A673 (cell line): ENCODE measurements at regions not wholly inside any gene's neighbourhood (a gene's known extent, or its start where the extent isn't known, plus 50 kb on each side); places are given as distances from the start of the nearest gene placed in this dataset.
"Not testable (repeated sequence)": the region's sequence is repeated elsewhere in the genome, so short reads cannot be mapped to it uniquely, and the experiment has no call there.

Source experiments
- BruUV-seq: library from RNA; stranded (reverse); fragments of 400-500 nt; replicated peaks from 2 replicates; lab custom pipeline; 2021; lab: Mats Ljungman, UMichigan
- CTCF ChIA-PET: fragments of 300-600 bp; sonication (Branson Sonifier 250); formaldehyde crosslinking; loops from one replicate; lab custom pipeline; 2022; ENCODE audit warnings: antibody characterized with exemption; lab: Charles Lee
- POLR2A ChIA-PET: fragments of 300-600 bp; sonication (Branson Sonifier 250); formaldehyde crosslinking; loops from one replicate; lab custom pipeline; 2022; ENCODE audit warnings: antibody characterized with exemption; ENCODE audit not compliant: low non-redundant PET; lab: Charles Lee
- DNase-seq: peaks from one replicate; pipeline ENCODE4 v3.0.0-alpha.2; 2015; ENCODE audit warnings: low spot score
- H3K27ac ChIP-seq: fragments of 200-600 bp; sonication (generic); 2 replicates; pipeline ENCODE4 v1.5.1; 2016; ENCODE audit warnings: mixed run types, low read depth, mild to moderate bottlenecking, mixed read lengths, antibody characterized with exemption, low read length; ENCODE audit not compliant: poor library complexity, severe bottlenecking
- H3K27me3 ChIP-seq: fragments of 200-600 bp; sonication (generic); replicated peaks from 2 replicates; pipeline ENCODE4 v1.6.1; 2017; ENCODE audit warnings: mixed run types, low read depth, mild to moderate bottlenecking, mixed read lengths, antibody characterized with exemption, low read length; ENCODE audit not compliant: insufficient read depth, poor library complexity
- H3K36me3 ChIP-seq: fragments of 200-600 bp; sonication (generic); 2 replicates; pipeline ENCODE4 v1.6.1; 2016; ENCODE audit warnings: mixed run types, mild to moderate bottlenecking, mixed read lengths, antibody characterized with exemption, low read length; ENCODE audit not compliant: insufficient read depth, poor library complexity, severe bottlenecking
- H3K4me1 ChIP-seq: fragments of 200-600 bp; sonication (generic); 2 replicates; pipeline ENCODE4 v1.6.1; 2017; ENCODE audit warnings: mixed run types, mild to moderate bottlenecking, mixed read lengths, antibody characterized with exemption, low read length; ENCODE audit not compliant: insufficient read depth, poor library complexity, severe bottlenecking
- H3K4me3 ChIP-seq: fragments of 200-600 bp; sonication (generic); 2 replicates; pipeline ENCODE4 v1.5.1; 2016; ENCODE audit warnings: low read depth, mixed run types, mild to moderate bottlenecking, mixed read lengths, low read length; ENCODE audit not compliant: poor library complexity, severe bottlenecking
- H3K9me3 ChIP-seq: fragments of 200-600 bp; sonication (generic); 2 replicates; pipeline ENCODE4 v1.6.1; 2016; ENCODE audit warnings: mixed run types, low read depth, mild to moderate bottlenecking, mixed read lengths, antibody characterized with exemption, low read length; ENCODE audit not compliant: poor library complexity, severe bottlenecking
- EZH2 ChIP-seq: fragments of 200-600 bp; sonication (generic); IDR thresholded peaks from 2 replicates; pipeline ENCODE4 v1.6.1; 2017; ENCODE audit warnings: borderline replicate concordance, low read depth, mild to moderate bottlenecking, mixed read lengths, antibody characterized with exemption, low read length; ENCODE audit not compliant: poor library complexity, severe bottlenecking
- intact Hi-C: fragments of 100-400 bp; cut with micrococcal nuclease; formaldehyde crosslinking; loops from one replicate; pipeline ENCODE4 v1.10.0; 2022; ENCODE audit not compliant: unreplicated experiment
- TF ChIP-seq, protein P1 (sequence below): fragments of 300-800, 200-600 bp; sonication (generic); conservative IDR thresholded peaks from 2 replicates; pipeline ENCODE4 v1.5.1; 2017; ENCODE audit warnings: low read depth, mild to moderate bottlenecking, antibody characterized with exemption, low read length, moderate library complexity, mixed read lengths

- CTCF ChIA-PET, DNase-seq, H3K27me3 ChIP-seq, H3K9me3 ChIP-seq, H3K27ac ChIP-seq, intact Hi-C loops, H3K4me3 ChIP-seq, BruUV-seq, H3K4me1 ChIP-seq, H3K36me3 ChIP-seq, POLR2A ChIA-PET: not testable (repeated sequence)
Observed at GRCh38 chr7:149995369-149996026, 121.7 kb downstream of the ATP6V0E2 start.

- H3K9me3 ChIP-seq, H3K4me3 ChIP-seq, CTCF ChIA-PET, POLR2A ChIA-PET, H3K27ac ChIP-seq, DNase-seq, H3K36me3 ChIP-seq, intact Hi-C loops, H3K27me3 ChIP-seq, H3K4me1 ChIP-seq, BruUV-seq: not testable (repeated sequence)
- TF ChIP-seq, protein P1, sequence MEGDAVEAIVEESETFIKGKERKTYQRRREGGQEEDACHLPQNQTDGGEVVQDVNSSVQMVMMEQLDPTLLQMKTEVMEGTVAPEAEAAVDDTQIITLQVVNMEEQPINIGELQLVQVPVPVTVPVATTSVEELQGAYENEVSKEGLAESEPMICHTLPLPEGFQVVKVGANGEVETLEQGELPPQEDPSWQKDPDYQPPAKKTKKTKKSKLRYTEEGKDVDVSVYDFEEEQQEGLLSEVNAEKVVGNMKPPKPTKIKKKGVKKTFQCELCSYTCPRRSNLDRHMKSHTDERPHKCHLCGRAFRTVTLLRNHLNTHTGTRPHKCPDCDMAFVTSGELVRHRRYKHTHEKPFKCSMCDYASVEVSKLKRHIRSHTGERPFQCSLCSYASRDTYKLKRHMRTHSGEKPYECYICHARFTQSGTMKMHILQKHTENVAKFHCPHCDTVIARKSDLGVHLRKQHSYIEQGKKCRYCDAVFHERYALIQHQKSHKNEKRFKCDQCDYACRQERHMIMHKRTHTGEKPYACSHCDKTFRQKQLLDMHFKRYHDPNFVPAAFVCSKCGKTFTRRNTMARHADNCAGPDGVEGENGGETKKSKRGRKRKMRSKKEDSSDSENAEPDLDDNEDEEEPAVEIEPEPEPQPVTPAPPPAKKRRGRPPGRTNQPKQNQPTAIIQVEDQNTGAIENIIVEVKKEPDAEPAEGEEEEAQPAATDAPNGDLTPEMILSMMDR: 0 out of 2 replicates have a peak, but pooled peaks have one; percentile 18
Observed at GRCh38 chr7:150000780-150001599, 127.2 kb downstream of the ATP6V0E2 start.

GRCh38 chr7:150003304-150003810, 129.6 kb downstream of the ATP6V0E2 start:
- no peaks in the 10 kb centered on the region for H3K9me3 ChIP-seq
- ChIA-PET CTCF (no interaction called here), POLR2A (no interaction called here)
- no peak overlapping the region for H3K27ac ChIP-seq
- no peaks in the 10 kb centered on the region for H3K27me3 ChIP-seq
- DNase-seq: no peak
- intact Hi-C loops: no loop called here
- H3K4me3 ChIP-seq: no peak overlapping the region
- no peaks in the 10 kb centered on the region for H3K4me1 ChIP-seq
- TF ChIP-seq, protein P1: no peak
- TF ChIP-seq EZH2: no peak
- BruUV-seq: no TSS peak
- no peaks in the 10 kb centered on the region for H3K36me3 ChIP-seq

DNA sequence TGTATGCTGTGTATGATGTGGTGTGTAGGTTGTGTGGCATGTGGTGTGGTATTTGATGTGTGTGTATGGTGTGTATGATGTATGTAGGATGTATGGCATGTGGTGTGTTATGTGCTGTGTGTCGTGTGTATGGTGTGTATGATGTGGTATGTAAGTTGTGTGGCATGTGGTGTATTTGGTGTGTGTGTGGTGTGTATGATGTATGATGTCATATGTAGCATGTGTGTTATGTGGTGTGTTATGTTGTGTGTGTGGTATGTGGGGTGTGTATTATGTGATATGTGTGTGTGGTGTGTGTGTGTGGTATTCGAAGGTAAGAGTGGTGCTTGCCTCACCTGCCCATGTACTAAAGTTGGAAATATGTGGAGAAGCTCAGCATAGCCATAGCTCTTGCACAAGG, 130.2 kb downstream of the ATP6V0E2 start:
- POLR2A ChIA-PET, intact Hi-C loops, CTCF ChIA-PET, H3K27ac ChIP-seq, H3K9me3 ChIP-seq, BruUV-seq, H3K4me3 ChIP-seq, H3K4me1 ChIP-seq, H3K36me3 ChIP-seq, DNase-seq, H3K27me3 ChIP-seq: not testable (repeated sequence)

DNA sequence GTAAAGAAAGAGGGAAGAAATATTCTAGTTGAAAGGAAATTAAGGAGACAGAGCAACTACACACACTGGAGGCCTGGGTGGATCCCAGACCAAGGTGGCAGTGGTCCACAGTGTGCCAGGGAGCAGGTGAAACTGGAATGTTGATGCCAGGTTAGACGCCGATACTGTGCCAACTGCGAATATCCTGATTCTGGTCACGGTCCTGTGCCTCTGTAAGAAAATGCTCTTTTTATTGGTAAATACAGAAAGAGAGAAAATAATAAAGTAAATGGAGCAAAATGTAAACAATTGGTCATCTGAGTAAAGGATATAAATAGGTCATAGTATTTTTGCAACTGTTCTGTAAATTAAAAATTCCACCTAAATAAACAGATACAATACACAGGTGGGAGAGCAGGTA, 131.1 kb downstream of the ATP6V0E2 start:
- H3K4me3 ChIP-seq, H3K27ac ChIP-seq, H3K36me3 ChIP-seq, H3K4me1 ChIP-seq, H3K9me3 ChIP-seq, POLR2A ChIA-PET, H3K27me3 ChIP-seq, DNase-seq, CTCF ChIA-PET, intact Hi-C loops, BruUV-seq: not testable (repeated sequence)
